Sigmoid colon (tissue), 6 donors: ENCODE measurements at regions not wholly inside any gene's neighbourhood (a gene's known extent, or its start where the extent isn't known, plus 50 kb on each side); places are given as distances from the start of the nearest gene placed in this dataset.
"Not testable (repeated sequence)": the region's sequence is repeated elsewhere in the genome, so short reads cannot be mapped to it uniquely, and the experiment has no call there.

Source experiments
- DNase-seq: peaks from one replicate; pipeline ENCODE4 v3.0.0-alpha.2; 2019
- H3K27ac ChIP-seq, 4 donors: fragments of 200-600 bp; sonication (generic); one replicate each; pipeline ENCODE4 v1.5.1; 2016 to 2019; ENCODE audit warnings: mild to moderate bottlenecking in 1 of 4
- H3K27me3 ChIP-seq, 3 donors: fragments of 200-600 bp; sonication (generic); one replicate each; pipeline ENCODE4 v1.5.1; 2019; ENCODE audit warnings: mild to moderate bottlenecking in 1 of 3
- H3K36me3 ChIP-seq, 4 donors: fragments of 200-600 bp; sonication (generic); one replicate each; pipeline ENCODE4 v1.5.1; 2016 to 2019
- H3K4me1 ChIP-seq, 4 donors: fragments of 200-600 bp; sonication (generic); one replicate each; pipeline ENCODE4 v1.5.1; 2017 to 2019
- H3K4me3 ChIP-seq, 4 donors: fragments of 200-600 bp; sonication (generic); one replicate each; pipeline ENCODE4 v1.5.1; 2017 to 2019; ENCODE audit warnings: mild to moderate bottlenecking in 2 of 4, moderate library complexity in 1 of 4
- H3K9me3 ChIP-seq, 4 donors: fragments of 200-600 bp in 3 of 4; sonication (generic) in 3 of 4; one replicate each; pipeline versions ENCODE4 v1.5.1 to v1.6.1; 2013 to 2019
- CTCF ChIP-seq, 4 experiments: fragments of 450-650 bp in 3 of 4; fragments of 200-600 bp in 1 of 4; IDR thresholded peaks; one replicate each; pipeline ENCODE4 v1.5.1; 2016 to 2019; ENCODE audit warnings: antibody characterized with exemption in 4 of 4, mild to moderate bottlenecking in 3 of 4, moderate library complexity in 2 of 4
- EP300 ChIP-seq, 4 donors: sonication (generic); formaldehyde crosslinking; IDR thresholded peaks; one replicate each; pipeline ENCODE4 v1.6.1; 2017; ENCODE audit warnings: antibody characterized with exemption in 4 of 4
- POLR2A ChIP-seq, 2 donors: fragments of 450-650 bp; IDR thresholded peaks; one replicate each; pipeline ENCODE4 v1.6.1; 2016; ENCODE audit warnings: antibody characterized with exemption in 2 of 2, mild to moderate bottlenecking in 2 of 2, moderate library complexity in 2 of 2
- POLR2AphosphoS5 ChIP-seq, 4 donors: sonication (generic); formaldehyde crosslinking; IDR thresholded peaks; one replicate each; pipeline ENCODE4 v1.6.1; 2017; ENCODE audit warnings: antibody characterized with exemption in 4 of 4
- WGBS, 2 donors: extraction: QIAGEN DNeasy Blood & Tissue Kit; methylation state at CpG; one replicate each; pipeline ENCODE4 v1.1.7; 2013; 5-methylcytosine and 5-hydroxymethylcytosine counted together
- intact Hi-C: fragments of 100-400 bp; cut with DNase I; formaldehyde crosslinking; loops from one replicate; pipeline ENCODE4 v1.15.1; 2023
- donor health status: healthy with polysubstance abuse.
- donor health status: healthy.

GRCh38 chr3:81995329-81995728 is 233.9 kb upstream of the GBE1 start:
- Histone ChIP-seq H3K36me3 (no peaks in the 10 kb centered on the region), H3K27ac (no peak overlapping the region), H3K27me3 (no peaks in the 10 kb centered on the region), H3K4me3 (no peak overlapping the region), H3K9me3 (peaks cover 0 to 5% (median 0%) of the 10 kb centered on the region in 4 donors), H3K4me1 (peaks cover 0 to 6% (median 0%) of the 10 kb centered on the region in 4 donors)
- intact Hi-C loops, result no loop called here
- no peak for TF ChIP-seq CTCF (IDR thresholded peaks at IDR 0.05)
- no peak for TF ChIP-seq POLR2A (IDR thresholded peaks at IDR 0.05)
- no peak for TF ChIP-seq POLR2AphosphoS5 (IDR thresholded peaks at IDR 0.05)
- no peak for TF ChIP-seq EP300 (IDR thresholded peaks at IDR 0.05)
- 53 to 87% methylated on average over 2 of the region's 2 CpGs for WGBS, 2 donors
- DNase-seq, result no peak

GRCh38 chr3:81989758-81990157 is 228.3 kb upstream of the GBE1 start:
- Histone ChIP-seq H3K9me3 (no peaks in the 10 kb centered on the region), H3K36me3 (no peaks in the 10 kb centered on the region), H3K4me1 (no peaks in the 10 kb centered on the region), H3K27ac (no peak overlapping the region), H3K4me3 (no peak overlapping the region), H3K27me3 (no peaks in the 10 kb centered on the region)
- no peak for DNase-seq
- TF ChIP-seq CTCF (IDR thresholded peaks at IDR 0.05) (no peak), POLR2AphosphoS5 (IDR thresholded peaks at IDR 0.05) (no peak), EP300 (IDR thresholded peaks at IDR 0.05) (no peak), POLR2A (IDR thresholded peaks at IDR 0.05) (no peak)
- intact Hi-C loops, result no loop called here
- WGBS, 2 donors, result 66 to 91% methylated on average over 2 of the region's 2 CpGs

GRCh38 chr3:81989274-81989673 is 227.8 kb upstream of the GBE1 start:
- Histone ChIP-seq H3K27me3 (no peaks in the 10 kb centered on the region), H3K36me3 (no peaks in the 10 kb centered on the region), H3K27ac (no peak overlapping the region), H3K4me3 (no peak overlapping the region), H3K4me1 (no peaks in the 10 kb centered on the region), H3K9me3 (no peaks in the 10 kb centered on the region)
- intact Hi-C loops, result no loop called here
- 75 to 82% methylated on average over 3 of the region's 3 CpGs for WGBS, 2 donors
- no peak for TF ChIP-seq EP300 (IDR thresholded peaks at IDR 0.05)
- no peak for TF ChIP-seq POLR2AphosphoS5 (IDR thresholded peaks at IDR 0.05)
- no peak for TF ChIP-seq CTCF (IDR thresholded peaks at IDR 0.05)
- no peak for TF ChIP-seq POLR2A (IDR thresholded peaks at IDR 0.05)
- no peak for DNase-seq

- H3K36me3 ChIP-seq, H3K9me3 ChIP-seq, H3K4me1 ChIP-seq, intact Hi-C loops, H3K27me3 ChIP-seq, H3K27ac ChIP-seq, H3K4me3 ChIP-seq, DNase-seq: not testable (repeated sequence)
- WGBS, 2 donors, result 90 to 94% methylated on average over 11 of the region's 11 CpGs
Measured at GRCh38 chr3:81987412-81987811, 226.0 kb upstream of the GBE1 start.

GRCh38 chr3:81985996-81986723 is 224.7 kb upstream of the GBE1 start:
- 86 to 87% methylated on average over 12 of the region's 12 CpGs for WGBS, 2 donors
- Histone ChIP-seq H3K4me3 (no peak overlapping the region), H3K36me3 (no peaks in the 10 kb centered on the region), H3K27ac (no peak overlapping the region), H3K4me1 (no peaks in the 10 kb centered on the region), H3K9me3 (no peaks in the 10 kb centered on the region), H3K27me3 (no peaks in the 10 kb centered on the region)
- no peak for DNase-seq
- intact Hi-C loops, result no loop called here
- TF ChIP-seq EP300 (IDR thresholded peaks at IDR 0.05) (no peak), CTCF (IDR thresholded peaks at IDR 0.05) (no peak)
